GM13976 (cell line): ENCODE measurements at regions not wholly inside any gene's neighbourhood (a gene's known extent, or its start where the extent isn't known, plus 50 kb on each side); places are given as distances from the start of the nearest gene placed in this dataset.

ENCODE experiments used
- DNase-seq: peaks from one replicate; pipeline ENCODE4 v3.0.0; 2012; ENCODE audit warnings: low spot score
- in situ Hi-C: fragments of 300-500 bp; cut with MboI; formaldehyde crosslinking; loops from one replicate; pipeline ENCODE4 v1.12.0; 2022; ENCODE audit warnings: low sequenced_read_pairs, mixed read lengths, inconsistent platforms; ENCODE audit not compliant: unreplicated experiment
- TF ChIP-seq, protein P1 (sequence below): IDR thresholded peaks from 2 replicates; pipeline ENCODE4 v1.5.1; 2012; ENCODE audit warnings: borderline replicate concordance, mild to moderate bottlenecking; ENCODE audit not compliant: insufficient read depth; ENCODE audit errors: extremely low read depth, missing control alignments, control extremely low read depth

DNA sequence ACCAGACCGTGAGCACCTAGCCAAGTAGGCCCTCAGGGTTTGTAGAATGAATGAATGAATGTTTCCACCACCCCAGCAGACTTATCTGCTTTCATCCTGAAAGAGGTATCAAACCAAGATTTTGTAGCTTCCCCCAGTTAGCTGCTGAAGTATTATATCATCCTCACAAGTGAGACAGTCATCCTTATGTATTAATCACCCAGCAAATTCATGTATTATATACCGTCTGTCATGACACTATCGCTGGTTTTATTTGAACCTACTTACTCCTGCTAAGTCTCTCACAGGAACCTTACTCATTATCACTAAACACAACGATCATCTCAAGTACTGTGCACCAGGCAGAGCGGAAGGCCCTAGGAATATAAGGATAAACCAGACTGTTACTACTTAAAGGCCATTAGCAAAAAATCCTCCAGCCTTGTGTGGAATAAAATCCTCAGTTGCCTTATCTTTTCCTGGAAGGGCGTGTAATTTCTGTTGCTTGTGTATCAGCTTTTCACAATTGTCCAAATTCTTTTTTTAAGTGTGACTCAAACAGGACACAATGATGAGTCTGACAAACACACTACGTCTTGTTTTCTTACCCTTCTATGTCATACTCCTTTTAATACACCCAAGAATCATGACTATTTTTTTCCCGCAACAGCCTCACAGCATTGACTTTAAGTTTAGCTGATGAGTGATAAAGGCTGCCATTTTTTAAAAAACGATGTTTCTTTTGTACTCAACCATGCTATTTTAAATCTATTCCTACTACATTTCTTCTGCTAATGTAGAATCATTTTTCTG is 176.1 kb upstream of the KLF14 start:
- no peak for DNase-seq
- TF ChIP-seq, protein P1, sequence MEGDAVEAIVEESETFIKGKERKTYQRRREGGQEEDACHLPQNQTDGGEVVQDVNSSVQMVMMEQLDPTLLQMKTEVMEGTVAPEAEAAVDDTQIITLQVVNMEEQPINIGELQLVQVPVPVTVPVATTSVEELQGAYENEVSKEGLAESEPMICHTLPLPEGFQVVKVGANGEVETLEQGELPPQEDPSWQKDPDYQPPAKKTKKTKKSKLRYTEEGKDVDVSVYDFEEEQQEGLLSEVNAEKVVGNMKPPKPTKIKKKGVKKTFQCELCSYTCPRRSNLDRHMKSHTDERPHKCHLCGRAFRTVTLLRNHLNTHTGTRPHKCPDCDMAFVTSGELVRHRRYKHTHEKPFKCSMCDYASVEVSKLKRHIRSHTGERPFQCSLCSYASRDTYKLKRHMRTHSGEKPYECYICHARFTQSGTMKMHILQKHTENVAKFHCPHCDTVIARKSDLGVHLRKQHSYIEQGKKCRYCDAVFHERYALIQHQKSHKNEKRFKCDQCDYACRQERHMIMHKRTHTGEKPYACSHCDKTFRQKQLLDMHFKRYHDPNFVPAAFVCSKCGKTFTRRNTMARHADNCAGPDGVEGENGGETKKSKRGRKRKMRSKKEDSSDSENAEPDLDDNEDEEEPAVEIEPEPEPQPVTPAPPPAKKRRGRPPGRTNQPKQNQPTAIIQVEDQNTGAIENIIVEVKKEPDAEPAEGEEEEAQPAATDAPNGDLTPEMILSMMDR: no peak
- in situ Hi-C loops: no loop called here

DNA sequence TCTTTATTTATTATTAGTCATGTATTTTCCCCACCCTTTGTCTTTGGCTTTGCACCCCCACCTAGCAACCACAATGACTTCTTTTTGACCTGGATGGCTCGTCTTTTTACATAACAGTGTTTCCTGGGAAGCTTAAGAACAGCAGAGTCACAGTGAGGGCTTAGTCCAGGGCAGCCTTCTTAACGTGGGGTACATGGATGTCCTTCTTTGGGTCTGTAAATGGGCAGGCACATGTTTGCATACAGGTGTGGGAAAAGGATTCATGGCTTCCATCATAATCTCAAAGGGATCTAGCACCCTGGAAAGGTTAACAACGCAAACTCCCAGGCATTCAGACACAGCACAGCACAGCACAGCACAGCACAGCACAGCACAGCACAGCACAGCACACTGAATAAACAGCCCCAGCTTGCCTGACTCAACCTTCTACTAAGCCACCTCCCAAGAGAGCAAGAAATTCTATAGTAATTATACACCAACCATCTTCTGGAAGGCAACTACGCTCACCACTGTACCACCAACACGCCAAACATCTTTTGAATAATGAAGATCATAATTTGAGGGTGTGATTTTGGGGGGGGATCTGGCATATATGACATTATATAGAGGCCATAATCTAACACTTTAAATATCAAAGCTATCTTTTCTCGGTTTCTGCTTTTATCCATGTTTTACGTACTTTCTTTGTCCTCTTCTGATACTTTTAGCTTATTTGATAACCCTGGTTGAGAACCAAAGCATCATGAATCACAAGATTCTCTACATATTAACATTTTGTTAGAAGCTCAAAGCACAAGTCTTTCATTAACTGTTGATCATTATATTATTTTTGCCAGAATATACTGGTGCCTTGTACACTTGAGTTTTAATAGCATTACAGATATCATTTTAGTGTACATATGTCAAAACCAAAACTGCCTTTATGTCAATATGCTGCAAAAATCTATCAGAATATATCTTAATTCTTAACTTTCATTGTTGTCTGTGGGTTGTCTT is 177.2 kb upstream of the KLF14 start:
- no peak for DNase-seq
- TF ChIP-seq, protein P1: no peak
- in situ Hi-C loops: no loop called here

DNA sequence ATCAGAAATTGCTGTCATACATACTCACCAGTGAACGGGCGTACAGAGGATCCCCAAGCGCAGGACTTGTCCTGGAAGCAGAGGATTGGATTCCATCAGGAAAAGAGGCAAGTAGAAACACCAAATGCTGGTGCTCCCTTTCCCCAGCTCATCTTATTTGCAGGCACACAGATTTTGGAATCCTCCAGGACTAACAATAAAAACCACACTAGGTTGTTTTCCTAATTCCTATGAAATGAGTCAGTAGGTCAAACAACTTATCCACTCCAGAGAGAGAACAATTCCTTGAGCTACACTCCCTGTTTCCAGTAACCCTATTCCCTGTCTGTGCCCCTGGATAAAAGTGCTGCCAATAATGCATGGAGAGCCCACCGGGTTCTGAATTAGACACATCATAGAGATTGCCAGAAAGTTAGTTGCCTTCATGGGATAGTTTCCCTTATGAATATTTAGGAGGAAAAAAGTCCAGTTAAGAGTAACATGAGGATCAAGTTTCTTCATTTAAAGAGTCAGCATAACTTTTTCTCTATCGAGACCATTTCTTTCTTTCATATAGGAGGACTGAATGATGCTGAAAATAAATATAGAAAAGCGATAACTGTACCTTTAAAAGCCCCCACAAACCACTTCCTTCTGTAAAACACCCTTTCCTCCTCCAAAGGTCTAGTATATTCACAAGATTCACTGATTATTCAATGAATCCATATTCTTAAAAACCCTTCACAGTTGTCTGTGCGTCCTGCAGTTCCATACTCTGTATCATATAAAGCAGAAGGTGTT is 178.3 kb upstream of the KLF14 start:
- TF ChIP-seq, protein P1: no peak
- in situ Hi-C loops: no loop called here
- no peak for DNase-seq

DNA sequence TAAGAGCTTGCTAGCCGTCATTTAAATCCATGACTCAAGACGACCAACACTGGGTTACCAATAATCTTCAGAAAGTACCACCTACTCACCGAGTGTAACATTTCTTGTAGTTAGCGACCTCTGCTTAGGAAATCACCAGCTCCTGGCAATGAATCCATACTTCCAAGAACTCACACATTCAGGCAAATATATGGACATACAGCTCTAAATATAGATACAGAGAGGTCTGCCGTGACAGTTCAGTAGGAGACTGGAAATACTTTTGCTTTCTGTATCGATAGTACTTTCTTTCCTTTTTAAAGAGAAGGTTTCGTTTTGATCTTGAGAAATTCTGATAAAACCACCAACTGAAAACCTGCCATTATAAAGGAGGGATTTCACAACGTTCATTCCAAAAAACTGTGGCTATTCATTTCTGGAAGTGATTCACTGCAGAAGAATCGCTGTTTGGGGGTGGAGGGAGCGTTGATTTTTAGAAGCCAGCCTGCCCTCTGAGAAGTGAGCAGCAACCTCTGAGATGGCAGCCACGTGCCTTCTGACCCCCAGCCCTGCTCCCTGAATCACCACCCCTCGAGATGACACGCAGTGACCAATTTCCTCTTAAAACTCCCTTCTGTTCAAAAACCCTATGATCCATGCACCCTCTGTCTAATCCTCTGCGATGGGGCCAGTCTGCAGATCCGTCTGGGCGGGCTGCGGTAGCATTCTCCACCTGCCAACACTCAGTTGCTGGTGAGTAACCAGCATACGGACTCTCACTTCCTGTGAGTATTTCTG is 179.0 kb upstream of the KLF14 start:
- in situ Hi-C loops: no loop called here
- TF ChIP-seq, protein P1: no peak
- DNase-seq: peak; percentile 58

DNA sequence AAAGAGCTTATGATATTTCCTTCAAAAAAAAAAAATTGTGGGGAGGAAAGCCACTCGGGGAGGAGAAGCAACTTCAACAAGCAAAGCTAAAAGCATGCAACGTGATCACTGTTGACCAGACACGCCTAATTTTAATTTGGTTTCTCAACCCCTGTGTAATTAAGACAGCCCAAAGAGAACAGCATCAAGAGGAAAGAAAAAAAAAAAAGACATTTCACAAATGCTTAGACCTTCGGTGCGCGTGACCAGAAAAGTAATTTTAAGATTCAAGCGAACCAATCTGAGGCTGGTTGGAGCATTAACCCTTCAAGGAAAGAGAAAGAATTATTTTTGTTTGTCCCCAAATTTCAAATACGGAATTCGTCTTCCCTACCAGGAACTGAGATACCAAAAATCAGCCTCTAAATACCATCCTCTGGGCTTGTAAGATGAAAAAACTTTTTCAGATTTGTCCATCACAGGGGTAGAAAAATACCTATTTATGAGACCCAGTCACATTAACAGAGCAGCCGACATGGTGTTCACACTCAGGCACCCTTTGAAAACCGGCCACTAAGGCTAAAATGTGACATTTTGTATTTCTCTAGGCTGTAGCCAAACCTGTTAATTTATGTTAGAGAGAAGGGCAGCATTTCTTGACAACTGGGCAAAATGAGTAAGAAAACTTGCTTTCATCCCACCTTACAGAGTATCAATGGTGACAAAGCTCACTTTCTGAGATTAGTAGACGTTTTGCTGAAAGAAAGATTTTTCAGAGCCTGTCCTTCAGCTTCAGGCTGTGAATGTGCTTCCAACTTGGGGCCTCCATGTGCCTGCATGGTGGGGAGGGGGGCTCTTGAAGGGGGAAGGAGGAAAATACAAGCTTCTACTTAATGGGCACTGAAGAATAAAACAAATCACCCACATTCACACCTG is 179.9 kb upstream of the KLF14 start:
- TF ChIP-seq, protein P1: no peak
- no peak for DNase-seq

More for the DNA sequence above, 179.9 kb upstream of the KLF14 start:
- in situ Hi-C loops: no loop called here
